ENCODE measurements at regions not wholly inside any gene's neighbourhood (a gene's known extent, or its start where the extent isn't known, plus 50 kb on each side); places are given as distances from the start of the nearest gene placed in this dataset.

DNA sequence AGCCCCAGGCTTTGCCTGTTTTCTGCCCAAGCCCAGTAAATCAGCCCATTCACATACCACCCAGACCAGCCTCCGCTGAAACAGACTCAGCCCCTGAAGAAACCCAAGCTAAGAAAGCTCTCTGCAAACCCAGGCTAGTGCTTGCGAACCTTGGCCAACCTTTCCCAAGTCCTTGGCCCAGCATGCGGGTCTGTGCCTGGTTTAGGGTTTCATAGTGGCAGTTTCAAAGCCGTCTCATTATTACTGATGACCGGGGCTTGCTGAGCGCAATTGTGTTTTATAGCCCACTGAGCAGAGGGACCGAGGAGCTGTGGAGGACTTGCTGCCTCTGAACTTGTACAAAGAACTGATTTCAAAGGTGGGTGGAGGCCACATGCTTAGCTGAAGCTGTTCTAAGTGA is 584.3 kb downstream of the BNC2 start:
- no peaks in the 10 kb centered on the region for H4K20me1 ChIP-seq (replicated peaks; ENCODE audit: control insufficient read depth, insufficient read depth, low read length)
- WGBS (ENCODE audit: insufficient coverage, low coverage, missing lambda C conversion rate) = 0% methylated on average over 6 of the region's 7 CpGs
- no peak for FAIRE-seq
- BruUV-seq (replicated peaks) = no TSS peak
- H3K9me3 ChIP-seq (replicated peaks; ENCODE audit: control insufficient read depth, insufficient read depth, low read depth, low read length) = no peaks in the 10 kb centered on the region
- CTCF ChIA-PET (ENCODE audit: low intra/inter-chr PET ratio) = no interaction called here
- no peaks in the 10 kb centered on the region for H3K27me3 ChIP-seq (ENCODE audit: control insufficient read depth in 2 of 2, insufficient read depth in 2 of 2, low read length in 2 of 2)
- no peak overlapping the region for H3K9ac ChIP-seq (ENCODE audit: insufficient read depth in 1 of 2, low read depth in 2 of 2, low read length in 2 of 2)
- H3K79me2 ChIP-seq (ENCODE audit: control insufficient read depth, insufficient read depth, low read length) = no peaks in the 10 kb centered on the region
- intact Hi-C loops (cut with micrococcal nuclease) (no loop called here), in situ Hi-C loops (cut with MboI) (no loop called here)
- no peaks in the 10 kb centered on the region for H3K4me1 ChIP-seq (replicated peaks in 1 of 2; ENCODE audit: control insufficient read depth in 2 of 2, insufficient read depth in 2 of 2, low read length in 2 of 2)
- DNase-seq (ENCODE audit: extremely low read depth in 1 of 4, low spot score in 3 of 4) = no peak
- no peak overlapping the region for H3K4me3 ChIP-seq
- H3K27ac ChIP-seq (ENCODE audit: extremely low read depth, low read depth, low read length) = no peak overlapping the region
- no peak for ATAC-seq
- no peak overlapping the region for H2AFZ ChIP-seq (ENCODE audit: low read depth, low read length)
- H3K4me2 ChIP-seq (ENCODE audit: insufficient read depth, low read length) = no peak overlapping the region
- POLR2A ChIA-PET = no interaction called here
- H3K36me3 ChIP-seq (ENCODE audit: control insufficient read depth, insufficient read depth, low read length) = no peaks in the 10 kb centered on the region
- H3K9me1 ChIP-seq (ENCODE audit: control insufficient read depth, insufficient read depth, low read length) = no peaks in the 10 kb centered on the region
- TF ChIP-seq MECOM (CRISPR knock-in tag; IDR thresholded peaks at IDR 0.05) (no peak), KDM5B (IDR thresholded peaks at IDR 0.05; ENCODE audit: insufficient replicate concordance, low read depth, low read length) (no peak), PYGO2 (tag; IDR thresholded peaks at IDR 0.05) (no peak), ETV5 (CRISPR knock-in tag; IDR thresholded peaks at IDR 0.05; ENCODE audit: low read depth) (no peak), TEAD4 (IDR thresholded peaks at IDR 0.05; ENCODE audit: low read length) (no peak), TEAD4 (CRISPR knock-in tag; IDR thresholded peaks at IDR 0.05; ENCODE audit: borderline replicate concordance) (no peak), ZNF778 (CRISPR knock-in tag; IDR thresholded peaks at IDR 0.05) (no peak), ELF2 (CRISPR knock-in tag; IDR thresholded peaks at IDR 0.05) (no peak), SMAD2 (IDR thresholded peaks at IDR 0.05; ENCODE audit: low read depth, low read length) (no peak), ESRRA (IDR thresholded peaks at IDR 0.05; ENCODE audit: borderline replicate concordance, low read depth) (no peak)
- TF ChIP-seq, protein P1, sequence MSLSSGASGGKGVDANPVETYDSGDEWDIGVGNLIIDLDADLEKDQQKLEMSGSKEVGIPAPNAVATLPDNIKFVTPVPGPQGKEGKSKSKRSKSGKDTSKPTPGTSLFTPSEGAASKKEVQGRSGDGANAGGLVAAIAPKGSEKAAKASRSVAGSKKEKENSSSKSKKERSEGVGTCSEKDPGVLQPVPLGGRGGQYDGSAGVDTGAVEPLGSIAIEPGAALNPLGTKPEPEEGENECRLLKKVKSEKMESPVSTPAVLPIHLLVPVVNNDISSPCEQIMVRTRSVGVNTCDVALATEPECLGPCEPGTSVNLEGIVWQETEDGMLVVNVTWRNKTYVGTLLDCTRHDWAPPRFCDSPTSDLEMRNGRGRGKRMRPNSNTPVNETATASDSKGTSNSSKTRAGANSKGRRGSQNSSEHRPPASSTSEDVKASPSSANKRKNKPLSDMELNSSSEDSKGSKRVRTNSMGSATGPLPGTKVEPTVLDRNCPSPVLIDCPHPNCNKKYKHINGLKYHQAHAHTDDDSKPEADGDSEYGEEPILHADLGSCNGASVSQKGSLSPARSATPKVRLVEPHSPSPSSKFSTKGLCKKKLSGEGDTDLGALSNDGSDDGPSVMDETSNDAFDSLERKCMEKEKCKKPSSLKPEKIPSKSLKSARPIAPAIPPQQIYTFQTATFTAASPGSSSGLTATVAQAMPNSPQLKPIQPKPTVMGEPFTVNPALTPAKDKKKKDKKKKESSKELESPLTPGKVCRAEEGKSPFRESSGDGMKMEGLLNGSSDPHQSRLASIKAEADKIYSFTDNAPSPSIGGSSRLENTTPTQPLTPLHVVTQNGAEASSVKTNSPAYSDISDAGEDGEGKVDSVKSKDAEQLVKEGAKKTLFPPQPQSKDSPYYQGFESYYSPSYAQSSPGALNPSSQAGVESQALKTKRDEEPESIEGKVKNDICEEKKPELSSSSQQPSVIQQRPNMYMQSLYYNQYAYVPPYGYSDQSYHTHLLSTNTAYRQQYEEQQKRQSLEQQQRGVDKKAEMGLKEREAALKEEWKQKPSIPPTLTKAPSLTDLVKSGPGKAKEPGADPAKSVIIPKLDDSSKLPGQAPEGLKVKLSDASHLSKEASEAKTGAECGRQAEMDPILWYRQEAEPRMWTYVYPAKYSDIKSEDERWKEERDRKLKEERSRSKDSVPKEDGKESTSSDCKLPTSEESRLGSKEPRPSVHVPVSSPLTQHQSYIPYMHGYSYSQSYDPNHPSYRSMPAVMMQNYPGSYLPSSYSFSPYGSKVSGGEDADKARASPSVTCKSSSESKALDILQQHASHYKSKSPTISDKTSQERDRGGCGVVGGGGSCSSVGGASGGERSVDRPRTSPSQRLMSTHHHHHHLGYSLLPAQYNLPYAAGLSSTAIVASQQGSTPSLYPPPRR (CRISPR knock-in tag; IDR thresholded peaks at IDR 0.05; ENCODE audit: borderline replicate concordance) = no peak
- TF ChIP-seq, protein P2, sequence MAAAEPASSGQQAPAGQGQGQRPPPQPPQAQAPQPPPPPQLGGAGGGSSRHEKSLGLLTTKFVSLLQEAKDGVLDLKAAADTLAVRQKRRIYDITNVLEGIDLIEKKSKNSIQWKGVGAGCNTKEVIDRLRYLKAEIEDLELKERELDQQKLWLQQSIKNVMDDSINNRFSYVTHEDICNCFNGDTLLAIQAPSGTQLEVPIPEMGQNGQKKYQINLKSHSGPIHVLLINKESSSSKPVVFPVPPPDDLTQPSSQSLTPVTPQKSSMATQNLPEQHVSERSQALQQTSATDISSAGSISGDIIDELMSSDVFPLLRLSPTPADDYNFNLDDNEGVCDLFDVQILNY (CRISPR knock-in tag; IDR thresholded peaks at IDR 0.05) = no peak
- TF ChIP-seq, protein P3, sequence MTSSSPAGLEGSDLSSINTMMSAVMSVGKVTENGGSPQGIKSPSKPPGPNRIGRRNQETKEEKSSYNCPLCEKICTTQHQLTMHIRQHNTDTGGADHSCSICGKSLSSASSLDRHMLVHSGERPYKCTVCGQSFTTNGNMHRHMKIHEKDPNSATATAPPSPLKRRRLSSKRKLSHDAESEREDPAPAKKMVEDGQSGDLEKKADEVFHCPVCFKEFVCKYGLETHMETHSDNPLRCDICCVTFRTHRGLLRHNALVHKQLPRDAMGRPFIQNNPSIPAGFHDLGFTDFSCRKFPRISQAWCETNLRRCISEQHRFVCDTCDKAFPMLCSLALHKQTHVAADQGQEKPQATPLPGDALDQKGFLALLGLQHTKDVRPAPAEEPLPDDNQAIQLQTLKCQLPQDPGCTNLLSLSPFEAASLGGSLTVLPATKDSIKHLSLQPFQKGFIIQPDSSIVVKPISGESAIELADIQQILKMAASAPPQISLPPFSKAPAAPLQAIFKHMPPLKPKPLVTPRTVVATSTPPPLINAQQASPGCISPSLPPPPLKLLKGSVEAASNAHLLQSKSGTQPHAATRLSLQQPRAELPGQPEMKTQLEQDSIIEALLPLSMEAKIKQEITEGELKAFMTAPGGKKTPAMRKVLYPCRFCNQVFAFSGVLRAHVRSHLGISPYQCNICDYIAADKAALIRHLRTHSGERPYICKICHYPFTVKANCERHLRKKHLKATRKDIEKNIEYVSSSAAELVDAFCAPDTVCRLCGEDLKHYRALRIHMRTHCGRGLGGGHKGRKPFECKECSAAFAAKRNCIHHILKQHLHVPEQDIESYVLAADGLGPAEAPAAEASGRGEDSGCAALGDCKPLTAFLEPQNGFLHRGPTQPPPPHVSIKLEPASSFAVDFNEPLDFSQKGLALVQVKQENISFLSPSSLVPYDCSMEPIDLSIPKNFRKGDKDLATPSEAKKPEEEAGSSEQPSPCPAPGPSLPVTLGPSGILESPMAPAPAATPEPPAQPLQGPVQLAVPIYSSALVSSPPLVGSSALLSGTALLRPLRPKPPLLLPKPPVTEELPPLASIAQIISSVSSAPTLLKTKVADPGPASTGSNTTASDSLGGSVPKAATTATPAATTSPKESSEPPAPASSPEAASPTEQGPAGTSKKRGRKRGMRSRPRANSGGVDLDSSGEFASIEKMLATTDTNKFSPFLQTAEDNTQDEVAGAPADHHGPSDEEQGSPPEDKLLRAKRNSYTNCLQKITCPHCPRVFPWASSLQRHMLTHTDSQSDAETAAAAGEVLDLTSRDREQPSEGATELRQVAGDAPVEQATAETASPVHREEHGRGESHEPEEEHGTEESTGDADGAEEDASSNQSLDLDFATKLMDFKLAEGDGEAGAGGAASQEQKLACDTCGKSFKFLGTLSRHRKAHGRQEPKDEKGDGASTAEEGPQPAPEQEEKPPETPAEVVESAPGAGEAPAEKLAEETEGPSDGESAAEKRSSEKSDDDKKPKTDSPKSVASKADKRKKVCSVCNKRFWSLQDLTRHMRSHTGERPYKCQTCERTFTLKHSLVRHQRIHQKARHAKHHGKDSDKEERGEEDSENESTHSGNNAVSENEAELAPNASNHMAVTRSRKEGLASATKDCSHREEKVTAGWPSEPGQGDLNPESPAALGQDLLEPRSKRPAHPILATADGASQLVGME (CRISPR knock-in tag; IDR thresholded peaks at IDR 0.05) = no peak

Data from K562 (cell line).